GM21825 (cell line): ENCODE measurements at regions not wholly inside any gene's neighbourhood (a gene's known extent, or its start where the extent isn't known, plus 50 kb on each side); places are given as distances from the start of the nearest gene placed in this dataset.
"Not testable (repeated sequence)": the region's sequence is repeated elsewhere in the genome, so short reads cannot be mapped to it uniquely, and the experiment has no call there.

Source experiments
- ATAC-seq: cut with Tn5 transposase; IDR thresholded peaks from one replicate; pipeline ENCODE4 v1.9.1; 2021; ENCODE audit warnings: mild to moderate bottlenecking, moderate library complexity; ENCODE audit not compliant: unreplicated experiment

DNA sequence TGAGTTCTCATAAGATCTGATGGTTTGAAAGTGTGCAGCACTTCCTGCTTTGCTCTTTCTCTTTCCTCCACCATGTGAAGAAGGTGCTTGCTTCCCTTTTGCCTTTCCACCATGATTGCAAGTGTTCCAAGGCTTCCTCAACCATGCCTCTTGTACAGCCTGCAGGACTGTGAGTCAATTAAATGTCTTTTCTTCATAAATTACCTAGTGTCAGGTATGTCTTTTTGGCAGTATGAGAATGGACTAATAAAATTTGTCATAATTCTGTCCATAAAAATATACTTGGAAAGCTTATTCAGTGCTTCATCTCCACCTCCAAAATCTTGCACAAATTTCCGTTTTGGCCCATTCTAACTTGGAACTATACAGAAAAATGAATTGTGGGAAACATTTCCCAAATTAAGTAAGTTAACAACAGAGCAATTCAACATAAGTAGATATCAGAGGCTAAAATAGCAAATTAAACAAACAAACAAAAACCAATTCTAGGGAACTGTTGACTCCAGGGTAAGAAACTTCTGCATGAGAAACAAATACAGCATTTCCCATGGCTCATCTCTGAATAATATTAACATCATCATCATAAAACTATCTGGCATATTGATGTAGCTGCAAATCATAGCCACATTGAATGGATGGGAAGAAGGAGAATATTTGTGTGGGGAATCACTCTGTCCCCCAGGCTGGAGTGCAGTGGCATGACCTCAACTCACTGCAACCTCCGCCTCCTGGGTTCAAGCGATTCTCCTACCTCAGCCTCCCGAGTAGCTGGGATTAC is 459.5 kb upstream of the FAR2 start:
- no peak for ATAC-seq

DNA sequence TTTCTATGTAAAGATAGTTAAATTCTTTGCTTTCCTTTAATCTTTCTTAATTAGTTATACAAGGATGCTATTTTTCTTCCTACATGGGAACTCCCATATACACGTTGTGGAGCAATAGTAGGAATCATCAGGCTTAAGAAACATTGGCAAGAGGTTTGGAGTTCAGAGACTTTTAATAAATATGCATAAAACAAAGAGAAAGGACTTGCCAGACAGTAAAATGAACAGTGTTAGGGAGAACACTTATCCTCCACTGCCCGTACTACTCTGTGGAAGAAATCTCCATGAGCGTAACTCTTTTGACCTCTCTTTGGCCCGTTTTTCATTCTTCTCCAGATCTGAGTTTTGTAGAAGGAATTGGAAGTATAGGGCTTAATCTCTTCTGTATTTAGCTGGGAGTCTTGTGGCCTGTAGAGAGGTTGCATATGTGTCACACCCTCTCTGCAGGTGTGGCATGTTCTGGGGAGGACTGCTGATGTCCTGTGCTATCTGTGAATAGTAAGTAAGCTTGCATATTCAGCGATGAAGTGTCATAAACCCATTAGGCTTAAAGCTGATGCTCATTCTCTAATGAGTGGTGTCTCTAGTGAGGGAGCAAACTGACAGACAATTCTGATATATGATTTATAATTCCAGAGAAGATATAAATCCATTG is 455.4 kb upstream of the FAR2 start:
- ATAC-seq, result no peak

DNA sequence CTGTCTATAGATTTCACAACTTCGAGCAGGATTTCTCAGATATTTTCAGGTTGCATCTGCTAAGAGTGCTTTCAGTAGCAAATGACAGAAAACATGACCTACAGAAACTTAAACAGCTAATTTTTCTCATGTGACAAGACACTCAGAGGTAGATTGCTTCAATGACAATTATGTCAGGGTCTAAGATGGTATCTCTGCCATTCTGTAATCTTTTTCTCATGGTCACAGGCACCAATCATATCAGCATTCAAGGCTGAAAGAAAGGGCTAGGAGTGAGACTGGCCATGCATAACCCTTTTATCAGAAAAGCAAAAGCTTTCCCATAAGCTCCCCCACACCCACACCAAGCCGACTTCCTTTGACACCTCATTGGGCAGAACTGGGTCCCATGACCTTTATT is 450.5 kb upstream of the FAR2 start:
- ATAC-seq, result no peak

DNA sequence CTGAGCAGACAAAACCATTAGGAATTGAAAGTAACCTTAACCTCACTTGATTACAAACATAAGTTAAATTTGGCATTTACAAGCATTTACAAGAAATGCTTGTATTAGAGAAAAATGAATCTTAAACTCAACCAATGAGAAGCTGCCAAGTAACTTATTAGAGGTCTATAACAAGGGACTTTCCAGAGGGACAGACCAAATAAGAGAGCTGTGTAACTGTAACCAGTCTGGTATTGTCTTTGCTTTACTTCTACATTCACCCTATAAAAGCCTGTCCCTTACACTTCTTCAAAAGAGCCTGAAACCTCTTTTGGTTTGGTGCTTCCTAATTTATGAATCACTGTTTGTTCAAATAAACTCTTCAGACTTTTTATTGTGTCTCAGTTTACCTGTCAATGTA is 450.0 kb upstream of the FAR2 start:
- no peak for ATAC-seq

DNA sequence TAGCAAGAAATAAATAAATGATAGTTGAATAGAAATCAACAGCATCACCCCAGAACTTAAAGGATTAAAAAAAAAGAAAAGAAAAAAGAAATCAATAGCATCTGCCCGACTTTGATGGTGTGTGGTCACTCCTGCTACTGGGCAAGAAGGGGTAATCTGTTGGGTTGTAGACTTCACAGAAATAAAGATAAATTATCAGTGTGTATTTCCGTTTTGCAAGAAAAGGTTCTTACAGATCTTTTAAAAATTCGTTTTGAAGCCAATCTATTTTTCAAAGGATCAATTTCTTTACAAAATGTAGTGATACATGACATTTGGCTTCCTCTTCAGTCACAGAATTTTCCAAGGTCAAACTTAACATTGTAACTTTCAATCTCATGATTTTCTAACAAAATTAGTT is 448.9 kb upstream of the FAR2 start:
- no peak for ATAC-seq

DNA sequence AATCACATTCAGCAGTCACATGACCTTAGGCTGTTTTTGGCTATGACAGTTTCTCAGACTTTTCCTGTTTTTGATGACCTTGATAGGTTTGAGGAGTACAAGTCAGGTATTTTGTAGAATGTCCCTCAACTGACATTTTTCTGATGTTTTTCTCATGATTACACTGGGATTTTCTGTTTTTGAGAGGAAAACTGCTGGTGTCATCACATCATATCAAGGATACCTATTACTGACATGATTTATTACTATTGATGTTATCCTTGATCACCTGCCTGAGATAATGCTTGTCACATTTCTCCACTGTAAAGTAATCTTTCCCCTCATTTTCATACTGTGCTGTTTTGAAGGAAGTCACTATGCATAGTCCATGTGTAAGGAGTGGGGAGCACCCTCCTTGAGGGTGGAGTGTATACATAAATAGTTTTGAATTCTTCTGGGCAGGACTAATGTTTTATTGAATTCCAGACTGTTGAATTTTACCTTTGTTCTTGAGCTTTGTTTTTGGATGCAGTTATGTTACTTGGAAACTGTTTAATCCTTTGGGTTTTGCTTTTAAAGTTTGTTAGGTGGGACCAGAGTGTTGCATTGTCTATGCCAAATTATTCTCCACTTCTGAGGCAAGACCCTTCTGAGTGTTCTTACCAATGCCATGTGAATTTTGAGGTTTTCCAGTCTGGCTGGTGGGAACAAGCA is 444.5 kb upstream of the FAR2 start:
- ATAC-seq, result no peak

DNA sequence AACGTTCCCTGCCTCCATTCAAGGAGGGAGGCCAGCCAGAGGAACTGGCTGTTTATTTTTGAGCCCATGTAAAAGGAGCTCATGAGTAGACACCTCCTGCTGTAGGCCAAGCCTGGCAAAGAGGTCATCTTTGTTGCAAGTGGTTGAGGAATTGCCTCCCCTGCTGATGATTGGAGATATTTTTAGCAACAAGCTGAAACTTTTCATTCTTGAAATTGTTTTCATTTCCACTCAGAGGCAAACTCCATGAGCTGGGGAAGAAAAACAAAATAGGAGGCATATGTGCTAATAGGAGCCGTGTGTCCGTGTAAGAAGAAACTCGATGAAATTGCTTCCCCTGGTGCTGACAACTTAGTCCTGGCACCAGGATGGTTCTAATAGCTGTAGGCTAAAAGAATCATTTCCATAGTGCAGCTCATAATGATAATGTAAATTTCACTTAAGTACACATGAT is 440.1 kb upstream of the FAR2 start:
- no peak for ATAC-seq

DNA sequence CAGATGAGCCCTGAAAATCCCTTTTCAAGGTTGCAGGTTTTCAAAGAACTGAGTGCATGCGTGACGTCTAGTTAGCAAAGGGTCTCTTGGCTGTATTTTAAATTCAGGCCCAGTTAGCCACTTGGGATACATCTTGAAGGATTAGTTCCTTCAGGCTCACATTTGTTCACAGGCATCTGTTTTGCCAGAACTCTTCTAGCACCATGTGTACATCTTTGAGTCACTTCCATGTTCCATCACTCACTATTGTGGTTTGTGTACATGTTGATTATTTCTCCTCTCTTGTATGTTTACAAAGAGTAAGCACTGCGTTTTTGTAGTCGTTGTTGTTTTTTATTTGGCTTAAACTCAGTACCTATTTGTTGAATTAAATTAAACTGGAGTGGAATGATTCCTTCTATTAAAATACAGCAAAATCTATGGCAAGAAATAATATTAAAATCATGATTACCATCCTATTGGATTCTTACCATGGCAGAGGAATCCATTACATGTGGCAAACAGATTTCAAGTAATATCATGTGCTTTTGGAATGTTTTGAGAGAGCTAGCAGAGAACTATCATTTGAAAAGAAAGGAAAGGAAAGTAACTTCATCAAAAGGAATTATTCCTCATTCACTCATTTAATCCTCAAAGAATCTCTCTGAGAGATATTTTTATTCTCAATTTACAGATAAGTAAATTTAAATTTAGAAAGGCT is 438.9 kb upstream of the FAR2 start:
- ATAC-seq, result no peak

DNA sequence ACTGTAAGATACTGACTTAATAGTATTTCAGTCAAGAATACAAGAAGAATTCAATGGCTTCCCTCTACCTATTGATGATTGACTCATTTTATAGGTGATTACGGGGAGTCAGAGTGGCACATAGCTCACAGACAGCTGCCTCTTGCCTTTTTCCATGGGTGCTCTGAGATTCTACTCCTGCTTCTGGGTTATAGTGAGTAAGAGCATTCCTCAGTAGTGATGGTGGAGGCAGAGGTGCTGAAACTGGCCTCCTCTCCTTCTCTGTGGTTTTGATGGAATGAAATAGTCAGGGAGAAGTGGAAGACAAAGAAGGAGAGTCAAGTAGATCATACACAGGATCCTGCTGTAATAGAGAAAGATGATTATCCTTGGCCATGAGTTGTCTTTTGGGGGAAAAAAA is 438.2 kb upstream of the FAR2 start:
- ATAC-seq, result no peak

DNA sequence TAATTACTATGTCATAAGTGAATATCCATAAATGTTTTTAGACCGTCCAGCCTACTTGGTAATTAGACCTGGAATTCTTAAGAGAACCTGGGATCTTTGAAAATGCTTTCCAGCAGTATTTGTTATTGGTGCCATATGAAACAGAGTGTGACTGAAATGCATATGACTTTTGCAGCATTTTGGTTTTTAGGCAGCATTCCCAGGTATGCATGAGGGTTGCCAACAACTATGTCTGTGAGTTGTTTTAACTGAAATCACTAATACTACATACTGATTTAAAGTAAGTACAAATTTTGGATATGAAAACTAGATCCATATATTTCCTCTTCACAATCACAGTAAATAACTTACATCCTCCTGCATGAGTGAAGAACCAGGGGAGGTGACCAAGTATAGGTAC is 437.7 kb upstream of the FAR2 start:
- no peak for ATAC-seq

DNA sequence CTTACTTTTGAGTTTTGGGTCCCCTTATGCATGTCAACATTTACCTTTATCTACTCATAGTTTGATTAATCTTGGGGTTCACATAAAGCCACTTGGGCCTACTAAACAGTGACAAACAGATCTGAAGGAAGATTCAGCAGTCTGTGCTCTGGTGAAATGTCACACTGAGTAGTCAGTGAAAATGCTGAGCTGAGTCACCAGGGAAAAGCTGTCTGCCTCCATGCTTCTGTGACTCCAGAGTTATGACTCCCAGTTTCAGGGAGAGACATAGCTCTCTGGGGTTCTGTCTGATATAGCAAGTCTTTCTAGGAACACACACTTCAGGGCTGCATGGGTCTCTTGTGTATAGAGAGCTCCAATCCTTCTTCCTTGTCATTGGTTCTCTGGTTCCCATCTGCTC is 406.3 kb upstream of the FAR2 start:
- ATAC-seq, result no peak

DNA sequence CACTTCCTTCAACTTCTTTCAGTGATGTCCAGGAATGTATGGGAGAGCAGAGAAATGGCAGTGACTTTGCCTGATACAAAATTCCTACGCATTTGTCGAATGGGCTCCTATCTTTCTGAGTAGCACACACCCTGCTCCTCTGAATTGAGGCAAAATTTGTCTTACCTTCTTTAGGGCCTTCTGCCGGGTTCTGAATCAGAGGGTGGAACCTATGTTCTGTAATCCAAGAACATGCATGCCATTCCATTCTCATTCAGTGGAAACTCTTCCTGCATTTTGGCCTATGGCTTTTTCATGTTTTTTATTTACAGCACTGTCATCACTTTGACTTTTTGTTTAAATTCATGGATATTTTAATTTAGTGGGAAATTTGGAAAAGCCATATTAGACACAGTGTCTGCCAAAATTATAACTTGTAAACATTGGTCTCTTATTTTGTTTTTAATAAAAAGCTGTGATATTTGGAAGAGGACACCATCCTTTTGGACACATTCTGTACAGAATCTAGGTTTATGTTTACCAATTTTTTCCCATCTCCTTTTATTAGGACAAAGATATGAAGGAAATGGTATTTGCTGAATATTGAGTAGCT is 402.2 kb upstream of the FAR2 start:
- no peak for ATAC-seq

DNA sequence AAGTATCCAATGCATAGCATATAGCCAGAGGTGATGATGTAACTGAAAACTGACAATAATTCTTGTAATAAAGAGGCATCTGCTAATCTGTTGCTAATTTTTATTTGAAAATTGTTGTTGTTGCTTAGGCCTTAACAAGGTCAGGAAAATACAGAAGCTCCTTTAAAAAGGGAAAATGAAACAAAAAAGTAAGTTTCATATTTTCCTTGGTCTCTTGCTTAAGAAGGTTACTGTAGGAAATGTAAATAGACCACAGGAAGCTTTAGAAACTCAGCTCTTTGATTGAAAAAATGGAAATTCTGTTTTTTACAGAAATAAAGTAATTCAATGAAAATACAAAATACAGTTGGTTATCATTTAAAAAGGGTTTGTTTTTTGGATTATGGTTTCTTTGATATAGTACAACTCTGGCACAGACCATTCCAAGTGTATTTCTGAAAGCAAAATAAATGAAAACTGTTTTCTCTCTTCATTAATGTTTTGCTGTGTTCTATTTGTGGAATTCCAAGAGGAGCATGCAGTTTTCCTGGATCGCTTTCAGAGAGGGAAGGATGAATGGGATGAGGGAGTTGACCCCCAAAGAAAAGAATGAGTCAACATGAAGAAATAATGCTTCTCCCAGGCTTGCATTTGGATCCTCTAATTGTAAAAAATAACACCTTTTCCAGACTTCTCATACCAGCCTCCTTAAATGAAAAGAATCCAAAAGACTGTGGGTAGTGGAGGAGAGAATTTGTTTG is 398.0 kb upstream of the FAR2 start:
- no peak for ATAC-seq

DNA sequence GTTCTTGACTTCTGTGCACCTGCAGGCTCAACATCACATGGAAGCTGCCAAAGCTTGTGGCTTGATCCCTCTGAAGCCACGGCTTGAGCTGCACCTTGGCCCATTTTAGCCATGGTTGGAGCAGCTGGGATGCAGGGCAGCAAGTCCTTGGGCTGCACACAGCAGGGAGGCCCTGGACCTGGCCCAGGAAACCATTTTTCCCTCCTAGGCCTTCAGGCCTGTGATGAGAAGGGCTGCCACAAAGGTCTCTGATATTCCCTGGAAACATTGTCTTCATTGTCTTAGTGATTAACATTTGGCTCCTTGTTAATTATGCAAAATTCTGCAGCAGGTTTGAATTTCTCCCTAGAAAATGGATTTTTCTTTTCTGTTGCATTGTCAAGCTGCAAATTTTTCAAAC is 394.1 kb upstream of the FAR2 start:
- no peak for ATAC-seq

DNA sequence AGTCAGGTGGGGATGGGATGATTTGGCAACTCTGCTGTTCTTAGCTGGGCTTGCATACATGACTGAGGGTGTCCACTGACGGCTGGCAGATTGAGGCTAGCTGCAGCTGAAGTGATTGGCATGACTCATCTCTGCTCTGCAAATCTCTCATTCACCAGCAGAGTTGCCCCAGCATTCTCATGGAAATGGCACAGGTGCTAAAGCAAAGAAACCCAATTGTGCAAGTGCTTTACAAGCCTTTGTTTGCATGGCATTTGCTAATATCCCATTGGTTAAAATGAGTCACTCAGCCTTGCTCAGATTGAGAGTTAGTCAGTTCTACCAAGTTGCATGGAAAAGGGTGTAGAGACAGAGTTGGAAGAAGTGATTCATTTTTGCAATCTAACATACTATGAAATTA is 389.7 kb upstream of the FAR2 start:
- no peak for ATAC-seq

DNA sequence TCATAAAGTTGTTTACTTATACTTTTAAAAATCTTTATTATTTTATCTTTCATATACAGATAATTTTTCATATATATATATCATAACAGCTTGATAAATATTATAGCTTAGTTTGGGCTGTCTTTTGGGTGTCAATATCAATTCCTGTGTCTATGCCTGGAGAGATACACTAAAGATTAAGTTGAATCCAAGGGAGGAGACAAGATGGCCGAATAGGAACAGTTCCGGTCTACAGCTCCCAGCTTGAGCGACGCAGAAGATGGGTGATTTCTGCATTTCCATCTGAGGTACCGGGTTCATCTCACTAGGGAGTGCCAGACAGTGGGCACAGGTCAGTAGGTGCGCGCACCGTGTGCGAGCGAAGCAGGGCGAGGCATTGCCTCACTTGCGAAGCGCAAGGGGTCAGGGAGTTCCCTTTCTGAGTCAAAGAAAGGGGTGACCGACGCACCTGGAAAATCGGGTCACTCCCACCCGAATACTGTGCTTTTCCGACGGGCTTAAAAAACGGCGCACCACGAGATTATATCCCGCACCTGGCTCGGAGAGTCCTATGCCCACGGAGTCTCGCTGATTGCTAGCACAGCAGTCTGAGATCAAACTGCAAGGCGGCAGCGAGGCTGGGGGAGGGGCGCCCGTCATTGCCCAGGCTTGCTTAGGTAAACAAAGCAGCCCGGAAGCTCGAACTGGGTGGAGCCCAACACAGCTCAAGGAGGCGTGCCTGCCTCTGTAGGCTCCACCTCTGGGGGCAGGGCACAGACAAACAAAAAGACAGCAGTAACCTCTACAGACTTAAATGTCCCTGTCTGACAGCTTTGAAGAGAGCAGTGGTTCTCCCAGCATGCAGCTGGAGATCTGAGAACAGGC is 388.8 kb upstream of the FAR2 start:
- not testable (repeated sequence) for ATAC-seq

DNA sequence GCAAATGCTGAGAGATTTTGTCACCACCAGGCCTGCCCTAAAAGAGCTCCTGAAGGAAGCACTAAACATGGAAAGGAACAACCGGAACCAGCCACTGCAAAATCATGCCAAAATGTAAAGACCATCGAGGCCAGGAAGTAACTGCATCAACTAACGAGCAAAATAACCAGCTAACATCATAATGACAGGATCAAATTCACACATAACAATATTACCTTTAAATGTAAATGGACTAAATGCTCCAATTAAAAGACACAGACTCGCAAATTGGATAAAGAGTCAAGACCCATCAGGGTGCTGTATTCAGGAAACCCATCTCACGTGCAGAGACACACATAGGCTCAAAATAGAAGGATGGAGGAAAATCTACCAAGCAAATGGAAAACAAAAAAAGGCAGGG is 387.2 kb upstream of the FAR2 start:
- ATAC-seq, result not testable (repeated sequence)

DNA sequence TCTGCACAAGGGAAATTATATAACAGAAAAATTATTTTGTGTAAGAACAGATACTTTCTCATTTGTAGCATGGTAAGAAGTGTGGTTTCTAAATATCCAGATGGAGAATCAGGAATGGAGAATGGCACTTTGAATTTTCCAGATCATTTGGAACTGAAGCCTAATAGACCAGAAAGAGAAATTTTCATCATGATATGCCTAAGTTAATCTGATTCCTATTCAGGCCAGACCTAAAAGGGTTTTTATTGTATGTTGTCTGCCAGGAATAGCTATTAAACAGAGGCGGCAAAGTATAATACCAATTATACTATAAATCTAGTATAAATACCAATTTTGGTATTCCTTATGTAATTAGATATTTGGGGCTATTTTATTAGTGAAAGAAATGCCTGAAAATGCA is 382.7 kb upstream of the FAR2 start:
- ATAC-seq, result no peak

DNA sequence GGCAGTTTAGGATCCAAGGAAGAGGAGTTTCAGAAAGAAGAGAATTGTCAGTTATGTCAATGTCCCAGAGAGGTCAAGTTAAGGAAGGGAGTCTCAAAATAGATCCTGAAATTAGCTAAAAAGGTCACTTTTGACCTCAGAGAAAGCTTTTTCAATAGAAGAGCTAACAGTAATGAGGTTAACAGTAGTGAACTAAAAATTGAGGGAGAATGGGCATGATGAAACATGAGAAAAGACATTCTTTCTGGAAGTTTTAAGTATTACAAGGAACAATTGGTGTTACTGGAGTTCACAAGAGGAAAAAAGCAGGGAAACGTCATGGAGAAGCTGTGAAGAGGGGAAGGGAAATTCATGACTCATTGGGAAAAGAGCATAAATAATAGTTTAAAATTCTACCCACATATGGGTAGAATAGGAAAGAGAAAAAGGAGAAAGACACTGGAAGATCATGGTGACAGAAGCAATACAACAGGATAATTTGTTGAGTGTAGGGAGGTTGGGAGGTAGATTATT is 381.2 kb upstream of the FAR2 start:
- ATAC-seq, result no peak
